AML-193 (cell line): ENCODE measurements at regions not wholly inside any gene's neighbourhood (a gene's known extent, or its start where the extent isn't known, plus 50 kb on each side); places are given as distances from the start of the nearest gene placed in this dataset.
"Not testable (repeated sequence)": the region's sequence is repeated elsewhere in the genome, so short reads cannot be mapped to it uniquely, and the experiment has no call there.

ENCODE experiments used
- DNase-seq, 2 experiments: peaks; one replicate each; lab custom pipeline; 2025; lab: John Stamatoyannopoulos, UW

DNA sequence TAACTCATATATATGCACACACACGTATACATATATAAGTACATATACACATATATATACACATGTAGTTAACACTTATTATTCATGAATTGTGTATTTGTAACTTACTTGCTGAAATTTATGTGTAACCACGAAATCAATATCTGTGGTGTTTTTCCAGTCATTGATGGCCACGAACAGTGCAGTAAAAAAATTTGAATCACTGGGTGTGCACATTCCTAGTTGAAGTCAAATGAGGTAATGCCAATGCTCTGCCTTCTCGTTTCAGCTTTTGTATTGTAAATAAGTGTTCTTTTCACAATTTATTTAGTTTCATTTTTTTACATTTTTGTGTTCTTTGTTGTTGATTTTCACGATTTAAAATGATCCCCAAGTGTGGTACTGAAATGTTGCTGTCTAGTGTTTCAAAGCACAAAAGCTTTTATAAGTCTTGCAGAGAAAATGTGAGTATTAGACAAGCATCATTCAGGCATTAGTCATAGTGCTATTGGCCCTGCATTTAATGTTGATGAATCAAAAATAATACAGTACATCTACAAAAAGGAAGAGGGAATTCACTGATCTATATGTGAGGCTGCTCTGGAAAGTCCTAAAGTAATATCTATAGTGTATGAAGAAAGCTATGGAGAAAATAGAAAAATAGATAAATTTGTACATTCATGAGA, 419.0 kb downstream of the DSC3 start:
- no peak for DNase-seq

DNA sequence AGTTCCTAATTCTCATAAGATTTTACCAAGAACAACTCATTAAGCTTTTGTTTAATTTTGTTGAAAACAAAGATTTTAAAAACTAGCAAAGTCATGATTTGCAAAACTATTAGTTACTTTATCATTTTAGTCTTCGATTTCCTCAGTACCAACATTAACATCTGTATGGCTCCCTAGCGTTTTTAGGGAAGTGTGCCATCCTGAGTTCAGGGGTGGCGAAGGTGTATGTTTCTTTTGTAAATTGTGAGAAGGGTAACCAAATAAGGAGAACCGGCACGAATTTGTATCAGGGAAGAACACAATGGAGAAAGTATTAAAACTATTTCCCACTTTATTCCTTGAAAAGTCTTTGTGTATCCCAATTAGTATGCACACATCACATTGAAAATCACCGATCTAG, 419.9 kb downstream of the DSC3 start:
- no peak for DNase-seq

DNA sequence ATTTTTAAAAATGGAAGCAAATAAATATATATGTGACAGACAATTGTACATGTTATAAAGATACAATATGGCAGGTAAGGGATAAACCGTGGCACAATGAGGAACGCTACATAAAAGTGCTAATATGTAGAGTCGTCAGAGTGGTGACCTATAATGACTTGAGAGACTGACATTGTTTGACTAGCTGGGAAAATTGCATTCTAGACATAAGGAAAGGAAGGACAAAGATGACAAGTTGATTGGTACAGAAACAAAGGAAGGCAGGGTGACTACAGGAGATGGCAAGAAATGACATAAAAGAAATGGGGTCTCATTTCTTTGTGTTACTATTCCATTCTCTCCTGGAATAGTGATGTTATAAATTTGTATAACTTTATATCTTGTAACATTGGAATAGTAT, 420.4 kb downstream of the DSC3 start:
- no peak for DNase-seq

GRCh38 chr18:30618567-30618966, 424.0 kb downstream of the DSC3 start:
- DNase-seq: no peak

DNA sequence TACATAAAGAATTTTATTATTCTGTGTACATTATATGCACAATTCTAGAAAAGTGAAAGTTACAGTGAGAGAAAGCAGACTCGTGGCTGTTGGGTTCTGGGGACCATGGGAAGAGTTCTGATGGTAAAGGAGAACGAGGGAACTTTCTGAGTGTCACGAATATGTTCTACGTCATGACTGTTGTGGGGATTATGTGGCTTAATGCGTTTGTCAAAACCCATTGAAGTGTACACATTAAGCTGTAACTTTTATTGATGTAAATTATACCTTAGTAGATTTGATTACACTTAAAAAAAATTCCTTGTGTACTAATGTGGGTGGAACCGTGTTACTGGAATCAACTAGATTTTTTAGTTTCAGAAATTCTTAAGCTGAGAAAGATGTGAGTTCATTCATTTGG, 426.1 kb downstream of the DSC3 start:
- no peak for DNase-seq

- DNase-seq: no peak
Observed at GRCh38 chr18:30613467-30613801, 429.1 kb downstream of the DSC3 start.

DNA sequence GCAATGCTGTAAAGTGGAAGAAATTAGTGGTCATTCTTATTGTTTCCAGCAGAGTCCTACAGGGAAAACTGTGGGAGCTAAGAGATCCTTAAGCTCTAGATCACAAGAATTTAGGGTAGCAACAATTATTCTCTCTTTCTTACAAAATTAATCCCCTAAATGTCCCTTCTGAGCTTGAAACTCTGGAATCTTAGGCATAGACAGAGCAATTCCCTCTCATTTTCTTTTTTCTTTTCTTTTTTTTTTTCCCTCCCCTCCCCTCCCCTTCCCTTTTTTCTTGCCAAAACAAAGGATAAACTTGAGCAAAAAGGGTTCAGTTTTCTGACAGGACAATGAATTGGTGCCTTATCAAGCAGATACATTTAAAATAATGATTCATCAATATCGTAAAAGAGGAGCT, 441.0 kb downstream of the DSC3 start:
- DNase-seq: no peak

- DNase-seq: no peak
Observed at GRCh38 chr18:30597202-30597601, 445.3 kb downstream of the DSC3 start.

- DNase-seq: no peak
Observed at GRCh38 chr18:30596635-30597034, 445.9 kb downstream of the DSC3 start.

DNA sequence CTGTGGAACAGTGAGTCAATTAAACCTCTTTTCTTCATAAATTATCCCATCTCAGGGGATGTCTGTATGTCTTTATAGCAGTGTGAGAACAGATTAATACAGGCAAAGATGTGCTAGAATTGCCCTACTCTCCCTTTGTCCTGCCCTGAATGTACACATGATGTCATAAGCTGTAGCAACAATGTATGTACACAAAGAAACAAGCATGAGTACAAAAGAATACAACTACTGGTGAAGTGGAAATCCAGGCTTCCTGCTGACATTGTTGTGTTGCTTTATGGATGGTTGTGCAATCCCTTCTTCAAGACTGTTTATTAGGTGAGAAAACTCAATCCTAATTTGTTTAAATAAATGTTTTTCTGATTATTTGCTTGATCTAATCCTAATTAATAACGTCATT, 446.6 kb downstream of the DSC3 start:
- DNase-seq: no peak

GRCh38 chr18:30594911-30595310, 447.6 kb downstream of the DSC3 start:
- not testable (repeated sequence) for DNase-seq

- DNase-seq: no peak
Observed at GRCh38 chr18:30591462-30591861, 451.1 kb downstream of the DSC3 start.

DNA sequence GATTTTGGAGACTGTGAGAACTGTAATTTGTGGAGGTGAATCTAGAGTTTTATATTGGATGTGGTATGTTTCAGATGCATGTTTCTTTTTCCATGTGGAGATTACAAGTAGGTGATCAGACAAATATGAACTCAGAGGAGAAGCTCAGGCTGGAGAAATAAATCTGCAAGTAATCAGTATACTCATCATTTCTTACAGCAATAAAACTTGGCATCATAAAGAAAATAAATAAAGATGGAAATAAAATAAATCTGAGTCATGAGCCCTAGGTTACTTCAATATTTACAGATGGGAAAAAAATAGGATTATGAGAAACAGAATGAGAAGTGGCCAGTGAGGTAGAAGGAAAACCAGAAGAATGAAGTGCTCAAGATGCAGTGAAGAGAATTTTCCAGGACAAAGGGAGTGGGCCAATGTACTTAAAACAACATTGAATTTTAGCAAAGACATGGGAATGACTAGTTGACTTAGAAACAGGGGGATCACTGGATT, 453.8 kb downstream of the DSC3 start:
- DNase-seq: no peak

DNA sequence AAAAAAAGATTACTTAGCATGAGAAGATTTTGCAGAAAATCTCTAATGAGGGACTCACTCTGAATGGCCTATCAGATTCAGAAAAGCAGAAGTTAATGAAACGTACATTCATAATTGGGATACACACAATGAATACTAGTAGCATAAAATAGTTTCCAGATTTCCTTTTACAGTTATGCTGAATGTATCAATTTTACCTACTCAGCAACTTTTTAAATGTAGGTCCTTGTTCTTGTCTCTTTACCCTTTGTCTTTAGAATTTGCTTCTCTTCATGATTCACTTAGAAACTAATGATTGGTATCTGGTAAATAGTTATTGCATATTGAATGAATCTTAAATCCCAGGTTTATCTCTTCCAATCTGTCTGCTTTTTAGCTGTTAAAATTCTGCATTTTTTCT, 458.8 kb downstream of the DSC3 start:
- DNase-seq: no peak

DNA sequence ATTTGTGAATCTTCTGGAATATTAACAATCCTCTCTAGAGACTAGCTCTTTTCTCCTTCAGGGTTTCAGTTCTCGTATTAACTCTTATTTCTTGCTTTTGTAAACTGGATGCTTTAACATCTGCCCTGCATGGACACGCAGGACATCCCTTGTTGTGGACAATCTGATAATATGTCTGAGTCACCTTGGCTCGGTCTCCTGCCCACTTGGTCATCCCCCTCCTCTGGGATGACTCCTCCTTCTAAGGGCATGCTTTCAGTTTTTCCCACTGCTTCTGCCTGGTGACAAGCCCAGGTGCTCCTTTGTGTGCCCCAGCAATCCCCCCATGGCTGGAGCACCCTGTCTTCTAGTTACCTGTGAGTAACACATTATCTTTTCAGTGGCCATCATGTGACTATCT, 460.5 kb downstream of the DSC3 start:
- DNase-seq: no peak

GRCh38 chr18:30578707-30579106, 463.8 kb downstream of the DSC3 start:
- no peak for DNase-seq

DNA sequence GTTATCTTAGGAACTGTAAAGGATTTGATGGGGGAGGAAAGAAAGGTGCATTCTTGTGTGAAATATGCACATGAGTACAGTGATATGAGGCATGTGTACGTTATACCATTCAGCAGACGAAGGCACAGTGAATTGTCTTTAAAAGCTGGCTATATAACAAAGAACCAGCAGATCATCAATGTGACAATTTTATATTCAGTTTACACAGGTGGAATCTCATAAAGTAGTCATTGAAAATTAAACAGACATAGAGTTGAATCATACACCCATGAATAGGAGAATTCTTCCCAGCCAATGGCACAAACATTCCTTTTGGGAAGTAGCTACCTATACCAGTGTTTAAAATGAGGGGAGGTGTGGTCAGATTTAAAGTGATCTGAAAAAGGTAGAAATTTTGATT, 470.3 kb downstream of the DSC3 start:
- DNase-seq: no peak

DNA sequence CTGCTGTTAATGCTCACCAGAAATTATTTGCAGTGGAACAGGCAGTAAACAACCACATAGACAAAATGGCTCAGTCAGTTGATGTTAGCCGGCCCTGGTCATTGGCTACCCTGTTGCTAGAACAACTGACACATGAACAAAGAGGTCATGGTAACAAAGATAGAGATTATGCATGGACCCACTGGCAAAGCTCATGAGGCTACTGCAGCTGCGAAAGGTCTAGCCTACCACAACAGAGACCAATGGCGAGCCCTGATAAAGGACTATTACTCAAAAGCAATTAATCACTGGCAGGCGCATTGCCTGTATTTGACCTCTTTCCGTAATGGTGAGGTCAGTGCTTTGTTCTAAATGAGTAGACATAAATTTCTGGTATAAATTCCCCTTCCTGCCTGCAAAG, 474.2 kb downstream of the DSC3 start:
- DNase-seq: no peak

- DNase-seq: no peak
Observed at GRCh38 chr18:30566877-30567276, 475.7 kb downstream of the DSC3 start.

DNA sequence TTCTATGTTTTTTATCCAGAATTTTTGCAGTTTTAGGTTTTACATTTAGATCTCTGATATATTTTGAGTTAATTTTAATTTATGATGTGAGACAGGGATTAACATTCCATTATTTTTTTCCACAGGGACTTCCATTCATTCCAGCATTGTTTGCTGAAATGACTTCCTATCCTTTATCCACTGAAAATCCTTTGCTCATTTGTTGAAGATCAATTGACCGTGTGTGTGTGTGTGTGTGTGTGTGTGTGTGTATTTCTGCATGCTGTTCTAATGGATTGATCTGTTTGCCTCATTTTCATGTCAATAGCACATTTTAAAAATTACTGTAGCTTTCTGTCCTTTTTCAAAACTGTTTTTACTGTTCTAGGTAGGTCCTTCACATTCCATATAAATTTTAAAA, 480.3 kb downstream of the DSC3 start:
- no peak for DNase-seq

DNA sequence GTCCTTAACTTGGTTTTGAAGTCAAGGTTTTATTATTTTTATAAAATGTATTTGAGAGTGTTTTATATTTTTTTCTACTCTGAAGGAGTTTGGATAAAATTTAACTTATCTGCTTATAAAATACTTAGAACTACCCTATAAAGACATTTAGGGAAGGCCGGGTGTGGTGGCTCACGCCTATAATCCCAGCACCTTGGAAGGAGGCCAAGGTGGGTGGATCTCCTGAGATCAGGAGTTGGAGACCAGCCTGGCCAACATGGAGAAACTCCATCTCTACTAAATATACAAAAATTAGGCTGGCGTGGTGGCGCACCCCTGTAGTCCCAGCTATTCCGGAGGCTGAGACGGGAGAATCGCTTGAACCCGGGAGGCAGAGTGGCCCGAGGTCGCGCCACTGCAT, 486.4 kb downstream of the DSC3 start:
- no peak for DNase-seq

DNA sequence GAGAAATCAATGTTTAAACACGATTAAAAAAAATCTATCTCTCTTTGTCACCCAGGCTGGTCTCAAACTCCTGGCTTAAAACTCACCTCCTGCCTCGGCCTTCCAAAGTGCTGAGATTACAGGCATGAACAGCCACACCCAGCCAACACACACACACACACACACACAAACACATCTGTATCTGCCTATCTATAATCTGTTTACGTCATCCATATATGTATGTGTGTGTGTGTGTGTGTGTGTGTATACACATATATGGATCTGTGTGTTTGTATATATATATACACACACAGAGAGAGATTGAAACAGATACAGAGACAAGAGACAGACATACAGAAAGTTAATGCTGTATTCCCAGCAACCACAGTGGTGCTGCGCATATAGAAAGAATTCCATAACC, 497.1 kb downstream of the DSC3 start:
- no peak for DNase-seq

DNA sequence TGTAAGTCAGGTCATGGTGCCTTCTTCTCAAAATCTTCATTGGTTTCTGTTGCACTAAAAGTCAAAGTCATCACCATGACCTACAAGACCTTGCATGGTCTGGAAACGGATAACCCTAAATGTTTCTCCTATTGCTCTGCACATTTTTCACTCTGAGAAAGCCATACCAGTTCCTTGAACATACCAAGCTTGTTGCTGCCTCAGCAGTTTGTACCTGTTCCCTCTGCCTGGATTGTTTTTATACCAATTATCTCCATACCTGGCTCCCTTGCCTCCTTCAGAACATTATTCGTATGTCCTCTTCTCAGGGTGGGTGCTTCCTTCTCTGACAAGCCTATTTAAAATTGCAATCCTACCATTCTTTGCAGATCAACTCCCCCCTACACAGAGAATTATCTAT, 498.4 kb downstream of the DSC3 start:
- DNase-seq: no peak

DNA sequence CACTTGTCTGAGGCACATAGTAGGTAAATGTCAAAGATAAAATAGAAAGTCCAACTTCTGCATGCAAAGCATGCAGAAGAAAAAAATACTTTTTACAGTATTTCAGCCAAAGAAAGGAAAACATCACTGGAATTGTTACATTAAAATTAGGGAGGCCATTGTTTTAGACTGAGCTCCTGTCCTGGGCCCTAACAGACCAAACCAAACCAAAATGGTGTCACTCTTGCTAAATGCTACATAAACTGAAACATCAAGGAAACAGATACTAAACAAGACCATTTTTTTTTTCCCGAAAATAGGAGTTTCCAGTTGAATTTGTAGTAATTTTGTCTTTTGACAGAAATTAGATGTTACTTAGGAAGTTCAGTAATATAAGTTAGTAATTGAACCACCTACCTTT, 508.8 kb downstream of the DSC3 start:
- no peak for DNase-seq

DNA sequence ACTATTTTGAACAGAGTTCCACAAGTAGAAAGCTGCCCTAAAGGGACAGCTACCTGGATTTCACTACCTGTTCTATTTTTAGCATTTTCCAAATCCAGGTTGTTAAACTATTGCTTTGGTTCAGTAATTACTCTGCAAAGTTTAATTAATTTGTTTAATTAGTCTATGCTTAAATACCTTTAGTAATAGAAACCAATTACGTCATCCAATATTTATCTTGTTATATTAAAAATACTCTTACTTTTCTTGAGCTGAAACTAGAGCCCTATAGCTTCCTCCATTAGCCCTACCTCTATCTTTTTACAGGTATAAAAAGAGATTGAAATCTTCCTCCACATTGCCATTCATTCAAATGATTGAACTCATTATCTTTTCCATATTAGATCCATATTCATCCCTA, 514.6 kb downstream of the DSC3 start:
- DNase-seq: no peak
